GM12872 (cell line): ENCODE measurements at regions not wholly inside any gene's neighbourhood (a gene's known extent, or its start where the extent isn't known, plus 50 kb on each side); places are given as distances from the start of the nearest gene placed in this dataset.

ENCODE experiments used
- CTCF ChIP-seq: IDR thresholded peaks from 3 replicates; pipeline ENCODE4 v1.5.1; 2011; ENCODE audit warnings: low read depth, mild to moderate bottlenecking, low read length, moderate library complexity; ENCODE audit not compliant: insufficient read depth

GRCh38 chr5:73373814-73374510, 74.6 kb downstream of the FOXD1 start:
- no peak for TF ChIP-seq CTCF

- TF ChIP-seq CTCF = no peak
These were observed 77.7 kb downstream of the FOXD1 start for GRCh38 chr5:73370640-73371583.

GRCh38 chr5:73370095-73370494, 78.5 kb downstream of the FOXD1 start:
- no peak for TF ChIP-seq CTCF

DNA sequence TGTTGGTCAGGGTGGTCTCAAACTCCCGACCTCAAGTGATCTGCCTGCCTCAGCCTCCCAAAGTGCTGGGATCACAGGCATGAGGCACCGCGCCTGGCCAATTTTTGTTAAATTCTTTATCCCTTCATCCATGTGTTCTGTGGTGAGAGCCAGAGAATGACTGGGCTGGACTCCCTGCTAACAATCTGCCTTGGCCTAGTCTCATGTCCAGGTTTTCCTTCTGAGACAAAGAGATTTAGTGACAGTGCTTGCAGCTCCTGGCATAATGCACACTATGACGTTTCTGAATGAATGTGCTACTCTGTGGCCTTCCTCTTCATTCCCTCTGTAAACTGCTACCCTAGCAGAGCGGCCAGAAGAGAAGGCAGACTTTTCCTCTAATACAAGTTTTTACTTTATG, 79.3 kb downstream of the FOXD1 start:
- TF ChIP-seq CTCF = no peak

- TF ChIP-seq CTCF = no peak
These were observed 80.9 kb downstream of the FOXD1 start for GRCh38 chr5:73367650-73368049.

DNA sequence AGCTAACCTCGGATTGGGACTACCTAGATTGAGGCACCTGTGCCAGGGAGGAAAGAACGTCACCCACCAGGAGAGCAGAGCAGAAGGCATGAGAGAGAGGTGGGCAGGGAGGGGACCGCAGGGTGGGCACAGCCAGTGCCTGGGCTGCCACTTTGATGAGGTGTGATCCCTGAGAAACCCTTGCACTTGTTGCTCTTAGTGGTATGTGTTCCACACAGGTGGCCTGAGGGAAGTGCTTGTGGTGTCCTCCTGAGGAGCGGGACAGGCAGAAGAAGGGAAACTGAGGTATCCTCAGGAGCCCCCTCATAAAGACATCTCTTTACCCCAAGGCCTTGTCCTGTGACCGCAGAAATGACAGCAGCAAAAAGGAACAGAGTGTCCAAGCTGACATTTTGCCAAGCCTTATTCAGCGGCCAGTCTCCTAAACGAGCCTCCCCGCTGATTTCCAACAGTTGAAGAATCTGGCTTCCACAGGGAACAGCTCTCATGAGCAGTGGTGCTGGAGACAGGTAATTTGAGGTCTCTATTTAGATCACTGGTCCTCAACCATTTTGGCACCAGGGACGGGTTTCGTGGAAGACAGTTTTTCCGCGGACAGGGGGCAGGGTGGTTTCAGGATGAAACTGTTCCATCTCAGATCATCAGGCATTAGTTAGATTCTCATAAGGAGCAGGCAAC, 82.4 kb downstream of the FOXD1 start:
- TF ChIP-seq CTCF = no peak

- TF ChIP-seq CTCF = no peak
These were observed 83.2 kb downstream of the FOXD1 start for GRCh38 chr5:73365301-73365853.
